ENCODE measurements at regions not wholly inside any gene's neighbourhood (a gene's known extent, or its start where the extent isn't known, plus 50 kb on each side); places are given as distances from the start of the nearest gene placed in this dataset.

- no peak for DNase-seq (ENCODE audit: extremely low spot score, insufficient read length, low read depth)
- no peak for FAIRE-seq
These were observed 327.0 kb upstream of the CDH7 start for GRCh38 chr18:65423776-65424175.

GRCh38 chr18:65422544-65423136 lies 328.2 kb upstream of the CDH7 start:
- DNase-seq (ENCODE audit: extremely low spot score, insufficient read length, low read depth) (no peak), FAIRE-seq (no peak)

GRCh38 chr18:65415098-65415497 lies 335.7 kb upstream of the CDH7 start:
- DNase-seq (ENCODE audit: extremely low spot score, insufficient read length, low read depth) (no peak), FAIRE-seq (no peak)

- DNase-seq (ENCODE audit: extremely low spot score, insufficient read length, low read depth) (no peak), FAIRE-seq (no peak)
These were observed 336.3 kb upstream of the CDH7 start for GRCh38 chr18:65414501-65414900.

GRCh38 chr18:65411061-65411460 lies 339.8 kb upstream of the CDH7 start:
- no peak for FAIRE-seq
- no peak for DNase-seq (ENCODE audit: extremely low spot score, insufficient read length, low read depth)

- FAIRE-seq = no peak
- DNase-seq (ENCODE audit: extremely low spot score, insufficient read length, low read depth) = no peak
These were observed 341.6 kb upstream of the CDH7 start for GRCh38 chr18:65409261-65409660.

GRCh38 chr18:65403534-65403933 lies 347.3 kb upstream of the CDH7 start:
- DNase-seq (ENCODE audit: extremely low spot score, insufficient read length, low read depth) (no peak), FAIRE-seq (no peak)

GRCh38 chr18:65399091-65399490 lies 351.7 kb upstream of the CDH7 start:
- DNase-seq (ENCODE audit: extremely low spot score, insufficient read length, low read depth) = no peak
- no peak for FAIRE-seq

GRCh38 chr18:65398347-65399075 lies 352.3 kb upstream of the CDH7 start:
- FAIRE-seq = no peak

GRCh38 chr18:65380986-65381385 lies 369.8 kb upstream of the CDH7 start:
- no peak for DNase-seq (ENCODE audit: extremely low spot score, insufficient read length, low read depth)

More at GRCh38 chr18:65398347-65399075, 352.3 kb upstream of the CDH7 start:
- DNase-seq (ENCODE audit: extremely low spot score, insufficient read length, low read depth) = no peak

GRCh38 chr18:65380571-65380970 lies 370.2 kb upstream of the CDH7 start:
- DNase-seq (ENCODE audit: extremely low spot score, insufficient read length, low read depth) (no peak), FAIRE-seq (no peak)

More at GRCh38 chr18:65380986-65381385, 369.8 kb upstream of the CDH7 start:
- no peak for FAIRE-seq

GRCh38 chr18:65372904-65373303 lies 377.9 kb upstream of the CDH7 start:
- no peak for DNase-seq (ENCODE audit: extremely low spot score, insufficient read length, low read depth)
- no peak for FAIRE-seq

GRCh38 chr18:65365245-65365980 lies 385.4 kb upstream of the CDH7 start:
- no peak for FAIRE-seq

GRCh38 chr18:65363911-65364632 lies 386.7 kb upstream of the CDH7 start:
- FAIRE-seq = no peak
- no peak for DNase-seq (ENCODE audit: extremely low spot score, insufficient read length, low read depth)

More at GRCh38 chr18:65365245-65365980, 385.4 kb upstream of the CDH7 start:
- DNase-seq (ENCODE audit: extremely low spot score, insufficient read length, low read depth) = no peak

GRCh38 chr18:65363011-65363410 lies 387.8 kb upstream of the CDH7 start:
- DNase-seq (ENCODE audit: extremely low spot score, insufficient read length, low read depth) (no peak), FAIRE-seq (no peak)

GRCh38 chr18:65359479-65359878 lies 391.3 kb upstream of the CDH7 start:
- FAIRE-seq (no peak), DNase-seq (ENCODE audit: extremely low spot score, insufficient read length, low read depth) (no peak)

- FAIRE-seq = no peak
- no peak for DNase-seq (ENCODE audit: extremely low spot score, insufficient read length, low read depth)
These were observed 392.5 kb upstream of the CDH7 start for GRCh38 chr18:65358306-65358705.

- DNase-seq (ENCODE audit: extremely low spot score, insufficient read length, low read depth) (no peak), FAIRE-seq (no peak)
These were observed 398.6 kb upstream of the CDH7 start for GRCh38 chr18:65352186-65352585.

GRCh38 chr18:65349635-65350034 lies 401.2 kb upstream of the CDH7 start:
- no peak for FAIRE-seq

GRCh38 chr18:65347446-65347845 lies 403.4 kb upstream of the CDH7 start:
- FAIRE-seq = no peak
- no peak for DNase-seq (ENCODE audit: extremely low spot score, insufficient read length, low read depth)

More at GRCh38 chr18:65349635-65350034, 401.2 kb upstream of the CDH7 start:
- no peak for DNase-seq (ENCODE audit: extremely low spot score, insufficient read length, low read depth)

Measured in GM18507 (cell line).